Mononuclear cell (primary cell): ENCODE measurements at regions not wholly inside any gene's neighbourhood (a gene's known extent, or its start where the extent isn't known, plus 50 kb on each side); places are given as distances from the start of the nearest gene placed in this dataset.

Experiments
- H3K27me3 ChIP-seq: 2 replicates; pipeline ENCODE4 v1.6.0; 2011; ENCODE audit warnings: low read length, control low read depth; ENCODE audit not compliant: insufficient read depth
- H3K4me1 ChIP-seq: 2 replicates; pipeline ENCODE4 v1.5.1; 2011; ENCODE audit warnings: mild to moderate bottlenecking, low read length, control low read depth; ENCODE audit not compliant: insufficient read depth
- H3K4me3 ChIP-seq: 2 replicates; pipeline ENCODE4 v1.5.1; 2011; ENCODE audit warnings: mild to moderate bottlenecking, low read length, moderate library complexity
- H3K9me3 ChIP-seq: 2 replicates; pipeline ENCODE4 v1.5.1; 2011; ENCODE audit warnings: low read depth, mild to moderate bottlenecking, control low read depth, low read length

GRCh38 chr11:10625281-10625981 lies 57.0 kb upstream of the LYVE1 start:
- no peak overlapping the region for H3K4me3 ChIP-seq
- peaks cover 56% of the 10 kb centered on the region for H3K4me1 ChIP-seq
- H3K27me3 ChIP-seq = no peaks in the 10 kb centered on the region
- H3K9me3 ChIP-seq = no peaks in the 10 kb centered on the region

GRCh38 chr11:10623797-10624761 lies 55.6 kb upstream of the LYVE1 start:
- Histone ChIP-seq H3K9me3 (no peaks in the 10 kb centered on the region), H3K4me3 (no peak overlapping the region), H3K4me1 (peaks cover 59% of the 10 kb centered on the region), H3K27me3 (no peaks in the 10 kb centered on the region)

- Histone ChIP-seq H3K27me3 (no peaks in the 10 kb centered on the region), H3K4me3 (no peak overlapping the region), H3K4me1 (peaks cover 59% of the 10 kb centered on the region), H3K9me3 (no peaks in the 10 kb centered on the region)
Measured at GRCh38 chr11:10622957-10623791, 54.7 kb upstream of the LYVE1 start.

- H3K4me1 ChIP-seq = peaks cover 68% of the 10 kb centered on the region
- H3K9me3 ChIP-seq = no peaks in the 10 kb centered on the region
- no peaks in the 10 kb centered on the region for H3K27me3 ChIP-seq
- H3K4me3 ChIP-seq = no peak overlapping the region
Measured at GRCh38 chr11:10622108-10622507, 53.6 kb upstream of the LYVE1 start.

GRCh38 chr11:10619131-10619680 lies 50.7 kb upstream of the LYVE1 start:
- H3K27me3 ChIP-seq = no peaks in the 10 kb centered on the region
- H3K9me3 ChIP-seq = no peaks in the 10 kb centered on the region
- H3K4me1 ChIP-seq = peaks cover 57% of the 10 kb centered on the region
- no peak overlapping the region for H3K4me3 ChIP-seq

GRCh38 chr11:10618490-10618889 lies 50.0 kb upstream of the LYVE1 start:
- Histone ChIP-seq H3K9me3 (no peaks in the 10 kb centered on the region), H3K4me1 (peaks cover 55% of the 10 kb centered on the region), H3K27me3 (no peaks in the 10 kb centered on the region), H3K4me3 (no peak overlapping the region)
